Fibroblast of lung (primary cell): ENCODE measurements at regions not wholly inside any gene's neighbourhood (a gene's known extent, or its start where the extent isn't known, plus 50 kb on each side); places are given as distances from the start of the nearest gene placed in this dataset.

Experiments used
- DNase-seq, 2 donors: peaks; one replicate each; pipeline versions ENCODE4 v3.0.0 to v3.0.0-alpha.2; 2010; ENCODE audit warnings: low read depth in 2 of 2
- H2AFZ ChIP-seq: 2 replicates; pipeline ENCODE4 v1.5.1; 2012; ENCODE audit warnings: low read length, control low read depth, inconsistent platforms
- H3K27ac ChIP-seq: 2 replicates; pipeline ENCODE4 v1.5.1; 2011; ENCODE audit warnings: low read length, control low read depth; ENCODE audit not compliant: insufficient read depth
- H3K27me3 ChIP-seq: 2 replicates; pipeline ENCODE4 v1.5.1; 2011; ENCODE audit warnings: mild to moderate bottlenecking, low read length; ENCODE audit not compliant: control insufficient read depth, insufficient read depth
- H3K36me3 ChIP-seq: 2 replicates; pipeline ENCODE4 v1.5.1; 2011; ENCODE audit warnings: low read length; ENCODE audit not compliant: control insufficient read depth, insufficient read depth
- H3K4me1 ChIP-seq: 2 replicates; pipeline ENCODE4 v1.5.1; 2011; ENCODE audit warnings: low read length; ENCODE audit not compliant: control insufficient read depth, insufficient read depth; ENCODE audit errors: extremely low read depth
- H3K4me2 ChIP-seq: 2 replicates; pipeline ENCODE4 v1.5.1; 2011; ENCODE audit warnings: low read length, control low read depth; ENCODE audit not compliant: insufficient read depth; ENCODE audit errors: extremely low read depth
- H3K4me3 ChIP-seq, 4 experiments: fragments of 200-600 bp in 1 of 4; sonication (generic) in 1 of 4; replicated peaks in 1 of 4; 2 replicates each; pipeline ENCODE4 v1.5.1; 2011 to 2016; ENCODE audit warnings: low read length in 4 of 4, low read depth in 3 of 4, mild to moderate bottlenecking in 3 of 4, control low read depth in 2 of 4, inconsistent platforms in 1 of 4, mixed read lengths in 1 of 4; ENCODE audit not compliant: insufficient read depth in 1 of 4; ENCODE audit errors: control extremely low read depth in 1 of 4
- H3K79me2 ChIP-seq: 2 replicates; pipeline ENCODE4 v1.5.1; 2012; ENCODE audit warnings: mild to moderate bottlenecking, low read length, inconsistent platforms; ENCODE audit not compliant: control insufficient read depth, insufficient read depth
- H3K9ac ChIP-seq: 2 replicates; pipeline ENCODE4 v1.5.1; 2011; ENCODE audit warnings: mild to moderate bottlenecking, low read length, control low read depth; ENCODE audit not compliant: insufficient read depth
- H3K9me3 ChIP-seq: 2 replicates; pipeline ENCODE4 v1.5.1; 2012; ENCODE audit warnings: low read depth, low read length; ENCODE audit not compliant: control insufficient read depth, insufficient read depth
- H4K20me1 ChIP-seq: 2 replicates; pipeline ENCODE4 v1.5.1; 2011; ENCODE audit warnings: low read length; ENCODE audit not compliant: control insufficient read depth, insufficient read depth; ENCODE audit errors: extremely low read depth
- EZH2 ChIP-seq: IDR thresholded peaks from 2 replicates; pipeline ENCODE4 v1.5.1; 2012; ENCODE audit warnings: low read length, control low read depth, mild to moderate bottlenecking; ENCODE audit errors: missing control alignments
- TF ChIP-seq, protein P1 (sequence below), 2 donors: IDR thresholded peaks in 1 of 2; conservative IDR thresholded peaks in 1 of 2; 1 replicate in 1 of 2; 2 replicates in 1 of 2; pipeline ENCODE4 v1.5.1; 2011 to 2012; ENCODE audit warnings: low read length in 2 of 2, control low read depth in 1 of 2, inconsistent platforms in 1 of 2, low read depth in 1 of 2, mild to moderate bottlenecking in 1 of 2

DNA sequence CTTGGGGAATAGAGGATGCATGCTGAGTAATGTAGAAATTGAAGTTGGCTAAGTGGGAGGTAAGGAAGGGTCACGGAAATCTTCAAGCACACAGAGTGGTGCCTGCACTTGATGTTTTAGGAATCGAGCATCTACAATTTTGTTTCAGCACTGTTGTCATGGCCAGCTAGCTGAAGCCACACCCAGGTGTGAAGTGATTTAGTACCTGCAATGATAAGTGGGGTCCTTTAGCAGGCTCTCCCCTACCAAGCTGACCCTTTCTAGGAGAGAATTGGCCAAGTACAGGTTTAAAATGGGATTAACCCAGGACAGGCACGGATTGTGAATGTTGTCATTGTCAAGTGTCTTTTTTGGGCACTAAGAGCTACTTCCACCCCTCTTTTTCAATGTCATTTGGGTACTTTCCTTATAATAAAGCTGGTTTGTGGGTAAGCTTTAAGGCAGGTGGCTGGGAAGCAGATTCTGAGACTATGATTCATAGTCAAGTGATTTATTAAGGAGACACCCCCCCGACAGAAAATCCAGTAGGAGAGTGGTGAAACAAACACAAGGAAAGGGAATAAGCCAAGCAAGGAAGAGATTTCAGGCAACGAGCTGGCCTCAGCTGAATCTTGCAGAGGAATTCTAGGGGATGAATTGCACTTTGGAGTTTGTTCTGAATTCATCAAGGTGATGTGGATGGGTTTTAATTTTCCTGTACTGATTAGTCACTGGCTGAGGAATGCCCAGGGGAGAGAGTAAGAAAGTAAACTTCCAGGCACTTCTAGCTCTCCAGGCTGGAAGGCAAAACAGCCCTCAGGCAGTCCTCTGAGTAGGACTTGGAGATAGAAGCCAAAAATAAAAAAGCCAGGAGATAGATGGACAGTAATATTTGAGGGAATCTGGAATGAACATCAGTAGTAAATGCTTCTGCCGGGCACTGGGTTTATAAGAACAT lies 1128.4 kb downstream of the SORCS3 start:
- no peaks in the 10 kb centered on the region for H3K4me1 ChIP-seq
- H3K36me3 ChIP-seq = no peaks in the 10 kb centered on the region
- H3K79me2 ChIP-seq = no peaks in the 10 kb centered on the region
- no peak overlapping the region for H3K9ac ChIP-seq
- no peaks in the 10 kb centered on the region for H4K20me1 ChIP-seq
- H2AFZ ChIP-seq = no peak overlapping the region
- H3K27me3 ChIP-seq = no peaks in the 10 kb centered on the region
- no peak overlapping the region for H3K4me2 ChIP-seq
- DNase-seq = peak in 1 of 2 donors; percentile 1
- no peak overlapping the region for H3K27ac ChIP-seq
- H3K4me3 ChIP-seq = no peak overlapping the region
- TF ChIP-seq, protein P1, sequence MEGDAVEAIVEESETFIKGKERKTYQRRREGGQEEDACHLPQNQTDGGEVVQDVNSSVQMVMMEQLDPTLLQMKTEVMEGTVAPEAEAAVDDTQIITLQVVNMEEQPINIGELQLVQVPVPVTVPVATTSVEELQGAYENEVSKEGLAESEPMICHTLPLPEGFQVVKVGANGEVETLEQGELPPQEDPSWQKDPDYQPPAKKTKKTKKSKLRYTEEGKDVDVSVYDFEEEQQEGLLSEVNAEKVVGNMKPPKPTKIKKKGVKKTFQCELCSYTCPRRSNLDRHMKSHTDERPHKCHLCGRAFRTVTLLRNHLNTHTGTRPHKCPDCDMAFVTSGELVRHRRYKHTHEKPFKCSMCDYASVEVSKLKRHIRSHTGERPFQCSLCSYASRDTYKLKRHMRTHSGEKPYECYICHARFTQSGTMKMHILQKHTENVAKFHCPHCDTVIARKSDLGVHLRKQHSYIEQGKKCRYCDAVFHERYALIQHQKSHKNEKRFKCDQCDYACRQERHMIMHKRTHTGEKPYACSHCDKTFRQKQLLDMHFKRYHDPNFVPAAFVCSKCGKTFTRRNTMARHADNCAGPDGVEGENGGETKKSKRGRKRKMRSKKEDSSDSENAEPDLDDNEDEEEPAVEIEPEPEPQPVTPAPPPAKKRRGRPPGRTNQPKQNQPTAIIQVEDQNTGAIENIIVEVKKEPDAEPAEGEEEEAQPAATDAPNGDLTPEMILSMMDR (conservative IDR thresholded peaks at IDR 0.05 in 1 of 2, IDR thresholded peaks at IDR 0.05 in 1 of 2; ENCODE audit: low read depth in 1 of 2, low read length in 2 of 2) = no peak
- no peak for TF ChIP-seq EZH2
- no peaks in the 10 kb centered on the region for H3K9me3 ChIP-seq

GRCh38 chr10:105763611-105764010 lies 1122.5 kb downstream of the SORCS3 start:
- no peak overlapping the region for H3K27ac ChIP-seq
- no peak overlapping the region for H3K4me3 ChIP-seq
- TF ChIP-seq, protein P1 (conservative IDR thresholded peaks at IDR 0.05 in 1 of 2, IDR thresholded peaks at IDR 0.05 in 1 of 2; ENCODE audit: low read depth in 1 of 2, low read length in 2 of 2) = no peak
- no peak for TF ChIP-seq EZH2
- H3K4me1 ChIP-seq = no peaks in the 10 kb centered on the region
- no peak for DNase-seq
- H2AFZ ChIP-seq = no peak overlapping the region
- H3K4me2 ChIP-seq = no peak overlapping the region
- no peaks in the 10 kb centered on the region for H3K36me3 ChIP-seq
- no peaks in the 10 kb centered on the region for H3K27me3 ChIP-seq
- H3K9ac ChIP-seq = no peak overlapping the region
- H3K9me3 ChIP-seq = no peaks in the 10 kb centered on the region
- H4K20me1 ChIP-seq = no peaks in the 10 kb centered on the region
- H3K79me2 ChIP-seq = no peaks in the 10 kb centered on the region

DNA sequence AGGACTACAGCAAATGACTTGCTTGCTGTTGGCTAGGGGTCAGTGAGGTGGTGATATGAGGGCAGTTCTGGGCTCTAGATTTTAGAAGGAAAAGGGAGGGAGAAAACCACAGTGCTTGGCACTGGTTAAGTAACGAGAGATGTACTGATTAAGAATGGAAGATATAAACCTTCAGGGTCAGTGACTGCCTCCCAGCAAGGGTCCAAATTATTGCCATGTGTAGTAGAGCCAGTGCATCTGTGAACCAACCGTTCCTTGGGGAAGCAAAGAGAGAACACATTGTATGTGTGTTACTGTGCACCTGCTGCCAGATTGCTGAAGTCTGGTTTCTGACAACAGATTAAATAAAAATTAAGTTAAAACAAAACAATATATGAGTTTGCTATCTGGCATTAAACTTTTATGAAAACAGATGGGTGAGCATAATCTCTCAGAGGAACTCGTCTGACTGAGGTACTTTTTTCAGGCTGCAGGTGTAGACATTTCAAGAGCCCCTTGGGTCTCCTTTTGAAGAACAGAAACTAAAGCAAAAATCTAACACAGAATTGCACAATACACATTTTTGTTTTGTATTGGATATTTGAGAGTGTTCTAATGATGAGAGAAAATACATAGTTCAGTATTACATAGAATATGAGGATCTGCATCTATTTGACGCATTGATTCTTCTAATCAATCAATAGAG lies 1120.6 kb downstream of the SORCS3 start:
- H3K4me2 ChIP-seq = no peak overlapping the region
- no peak overlapping the region for H3K4me3 ChIP-seq
- H3K9ac ChIP-seq = no peak overlapping the region
- no peak for TF ChIP-seq EZH2
- TF ChIP-seq, protein P1 (conservative IDR thresholded peaks at IDR 0.05 in 1 of 2, IDR thresholded peaks at IDR 0.05 in 1 of 2; ENCODE audit: low read depth in 1 of 2, low read length in 2 of 2) = no peak
- H3K27ac ChIP-seq = no peak overlapping the region
- DNase-seq = no peak
- H3K27me3 ChIP-seq = no peaks in the 10 kb centered on the region
- no peak overlapping the region for H2AFZ ChIP-seq
- H3K36me3 ChIP-seq = no peaks in the 10 kb centered on the region
- no peaks in the 10 kb centered on the region for H3K79me2 ChIP-seq
- no peaks in the 10 kb centered on the region for H3K4me1 ChIP-seq
- no peaks in the 10 kb centered on the region for H3K9me3 ChIP-seq
- H4K20me1 ChIP-seq = no peaks in the 10 kb centered on the region
